NB4 (cell line): ENCODE measurements at regions not wholly inside any gene's neighbourhood (a gene's known extent, or its start where the extent isn't known, plus 50 kb on each side); places are given as distances from the start of the nearest gene placed in this dataset.

Source experiments
- CTCF ChIP-seq: IDR thresholded peaks from one replicate; pipeline ENCODE4 v1.5.1; 2012; ENCODE audit warnings: low read depth, low read length
- MAX ChIP-seq: IDR thresholded peaks from 2 replicates; pipeline ENCODE4 v1.6.1; 2011; ENCODE audit warnings: low read depth, low read length

DNA sequence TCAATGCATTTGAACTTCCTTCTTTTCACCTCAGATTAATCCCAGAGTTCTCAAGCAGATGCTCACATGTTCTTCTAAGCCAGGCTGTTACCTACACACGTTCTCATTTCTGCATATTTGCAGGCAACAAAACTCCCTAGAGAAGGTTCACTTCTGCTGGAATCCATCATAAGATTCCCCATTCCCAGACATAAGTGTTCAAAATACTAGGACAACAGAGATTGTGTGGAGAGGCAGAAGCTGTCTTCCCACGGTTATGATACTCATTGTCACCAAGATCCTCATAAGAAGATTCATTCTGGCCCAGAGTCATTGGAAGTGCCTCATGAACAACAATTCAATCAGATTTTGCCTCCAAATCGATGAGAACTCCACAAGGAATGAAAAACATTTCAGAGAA is 931.6 kb upstream of the MIR17HG start:
- TF ChIP-seq CTCF (no peak), MAX (no peak)
